HEK293 (cell line): ENCODE measurements at regions not wholly inside any gene's neighbourhood (a gene's known extent, or its start where the extent isn't known, plus 50 kb on each side); places are given as distances from the start of the nearest gene placed in this dataset.

Experiments
- KLF7 ChIP-seq: fragments of 450-650 bp; formaldehyde crosslinking; IDR thresholded peaks from 2 replicates; pipeline ENCODE4 v1.5.1; 2016; ENCODE audit warnings: missing biosample characterization, missing genetic modification characterization, borderline replicate concordance
- KLF9 ChIP-seq: fragments of 450-650 bp; formaldehyde crosslinking; IDR thresholded peaks from 2 replicates; pipeline ENCODE4 v1.5.1; 2016; ENCODE audit warnings: missing biosample characterization, missing genetic modification characterization, low read depth
- ZNF274 ChIP-seq, 2 experiments: fragments of 200-500 bp in 1 of 2; fragments of 450-650 bp in 1 of 2; sonication (Bioruptor generic) in 1 of 2; formaldehyde crosslinking in 1 of 2; IDR thresholded peaks; 2 replicates each; pipeline versions ENCODE4 v1.5.1 to v1.6.1; 2014 to 2016; ENCODE audit warnings: borderline replicate concordance in 1 of 2, inconsistent platforms in 1 of 2, low read length in 1 of 2, missing biosample characterization in 1 of 2, missing genetic modification characterization in 1 of 2
- ZNF350 ChIP-seq: fragments of 450-650 bp; formaldehyde crosslinking; IDR thresholded peaks from 2 replicates; pipeline ENCODE4 v1.5.0; 2017; ENCODE audit warnings: missing biosample characterization, mild to moderate bottlenecking, missing genetic modification characterization
- ZNF571 ChIP-seq: fragments of 450-650 bp; formaldehyde crosslinking; IDR thresholded peaks from 2 replicates; pipeline ENCODE4 v1.5.0; 2017; ENCODE audit warnings: missing biosample characterization, missing genetic modification characterization
- ZXDB ChIP-seq: fragments of 450-650 bp; formaldehyde crosslinking; IDR thresholded peaks from 2 replicates; pipeline ENCODE4 v1.5.1; 2016; ENCODE audit warnings: missing biosample characterization, missing genetic modification characterization
- TF ChIP-seq, protein P1 (sequence below): fragments of 450-650 bp; formaldehyde crosslinking; IDR thresholded peaks from 2 replicates; pipeline ENCODE4 v1.5.1; 2016; ENCODE audit warnings: missing biosample characterization, missing genetic modification characterization
- TF ChIP-seq, protein P2 (sequence below): fragments of 450-650 bp; formaldehyde crosslinking; conservative IDR thresholded peaks from 2 replicates; pipeline ENCODE4 v1.5.1; 2016; ENCODE audit warnings: low read depth, missing biosample characterization, missing genetic modification characterization
- TF ChIP-seq, protein P3 (sequence below): fragments of 450-650 bp; formaldehyde crosslinking; IDR thresholded peaks from 2 replicates; pipeline ENCODE4 v1.5.1; 2016; ENCODE audit warnings: missing biosample characterization, missing genetic modification characterization
- TF ChIP-seq, protein P4 (sequence below): fragments of 450-650 bp; formaldehyde crosslinking; IDR thresholded peaks from 2 replicates; pipeline ENCODE4 v1.5.1; 2016; ENCODE audit warnings: missing biosample characterization, missing genetic modification characterization, low read depth

DNA sequence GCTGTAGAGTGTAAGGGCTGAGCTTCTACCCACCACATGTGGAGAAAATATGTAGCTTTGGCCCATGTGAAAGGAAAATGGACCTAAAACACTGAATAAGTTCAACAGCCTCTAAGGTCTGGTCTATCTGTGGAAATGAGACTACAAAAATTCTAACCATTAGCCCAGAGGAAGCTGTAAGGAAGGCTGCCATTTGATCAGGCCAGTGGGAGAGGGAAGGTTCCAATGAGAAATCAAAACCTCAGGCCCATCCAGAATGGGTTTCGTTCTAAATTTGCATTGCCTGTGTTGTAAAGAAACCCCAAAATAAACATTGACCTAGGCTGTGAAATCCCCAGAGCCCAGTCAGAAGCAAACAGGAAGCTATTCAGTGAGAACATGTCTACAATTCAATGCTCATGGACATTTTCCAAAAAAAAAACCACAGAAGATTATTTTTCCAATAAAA is 320.4 kb upstream of the SLC7A11 start:
- TF ChIP-seq, protein P1, sequence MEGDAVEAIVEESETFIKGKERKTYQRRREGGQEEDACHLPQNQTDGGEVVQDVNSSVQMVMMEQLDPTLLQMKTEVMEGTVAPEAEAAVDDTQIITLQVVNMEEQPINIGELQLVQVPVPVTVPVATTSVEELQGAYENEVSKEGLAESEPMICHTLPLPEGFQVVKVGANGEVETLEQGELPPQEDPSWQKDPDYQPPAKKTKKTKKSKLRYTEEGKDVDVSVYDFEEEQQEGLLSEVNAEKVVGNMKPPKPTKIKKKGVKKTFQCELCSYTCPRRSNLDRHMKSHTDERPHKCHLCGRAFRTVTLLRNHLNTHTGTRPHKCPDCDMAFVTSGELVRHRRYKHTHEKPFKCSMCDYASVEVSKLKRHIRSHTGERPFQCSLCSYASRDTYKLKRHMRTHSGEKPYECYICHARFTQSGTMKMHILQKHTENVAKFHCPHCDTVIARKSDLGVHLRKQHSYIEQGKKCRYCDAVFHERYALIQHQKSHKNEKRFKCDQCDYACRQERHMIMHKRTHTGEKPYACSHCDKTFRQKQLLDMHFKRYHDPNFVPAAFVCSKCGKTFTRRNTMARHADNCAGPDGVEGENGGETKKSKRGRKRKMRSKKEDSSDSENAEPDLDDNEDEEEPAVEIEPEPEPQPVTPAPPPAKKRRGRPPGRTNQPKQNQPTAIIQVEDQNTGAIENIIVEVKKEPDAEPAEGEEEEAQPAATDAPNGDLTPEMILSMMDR (tag by site-specific recombination): no peak
- TF ChIP-seq ZNF350 (tag by site-specific recombination) (no peak), ZXDB (tag by site-specific recombination) (no peak), ZNF274 (IDR thresholded peaks at IDR 0.05; ENCODE audit: low read length) (no peak), ZNF274 (tag by site-specific recombination; IDR thresholded peaks at IDR 0.05; ENCODE audit: borderline replicate concordance) (no peak), KLF9 (no peak), ZNF571 (tag by site-specific recombination) (no peak), KLF7 (no peak)
- TF ChIP-seq, protein P2, sequence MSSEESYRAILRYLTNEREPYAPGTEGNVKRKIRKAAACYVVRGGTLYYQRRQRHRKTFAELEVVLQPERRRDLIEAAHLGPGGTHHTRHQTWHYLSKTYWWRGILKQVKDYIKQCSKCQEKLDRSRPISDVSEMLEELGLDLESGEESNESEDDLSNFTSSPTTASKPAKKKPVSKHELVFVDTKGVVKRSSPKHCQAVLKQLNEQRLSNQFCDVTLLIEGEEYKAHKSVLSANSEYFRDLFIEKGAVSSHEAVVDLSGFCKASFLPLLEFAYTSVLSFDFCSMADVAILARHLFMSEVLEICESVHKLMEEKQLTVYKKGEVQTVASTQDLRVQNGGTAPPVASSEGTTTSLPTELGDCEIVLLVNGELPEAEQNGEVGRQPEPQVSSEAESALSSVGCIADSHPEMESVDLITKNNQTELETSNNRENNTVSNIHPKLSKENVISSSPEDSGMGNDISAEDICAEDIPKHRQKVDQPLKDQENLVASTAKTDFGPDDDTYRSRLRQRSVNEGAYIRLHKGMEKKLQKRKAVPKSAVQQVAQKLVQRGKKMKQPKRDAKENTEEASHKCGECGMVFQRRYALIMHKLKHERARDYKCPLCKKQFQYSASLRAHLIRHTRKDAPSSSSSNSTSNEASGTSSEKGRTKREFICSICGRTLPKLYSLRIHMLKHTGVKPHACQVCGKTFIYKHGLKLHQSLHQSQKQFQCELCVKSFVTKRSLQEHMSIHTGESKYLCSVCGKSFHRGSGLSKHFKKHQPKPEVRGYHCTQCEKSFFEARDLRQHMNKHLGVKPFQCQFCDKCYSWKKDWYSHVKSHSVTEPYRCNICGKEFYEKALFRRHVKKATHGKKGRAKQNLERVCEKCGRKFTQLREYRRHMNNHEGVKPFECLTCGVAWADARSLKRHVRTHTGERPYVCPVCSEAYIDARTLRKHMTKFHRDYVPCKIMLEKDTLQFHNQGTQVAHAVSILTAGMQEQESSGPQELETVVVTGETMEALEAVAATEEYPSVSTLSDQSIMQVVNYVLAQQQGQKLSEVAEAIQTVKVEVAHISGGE (tag by site-specific recombination): no peak
- TF ChIP-seq, protein P3, sequence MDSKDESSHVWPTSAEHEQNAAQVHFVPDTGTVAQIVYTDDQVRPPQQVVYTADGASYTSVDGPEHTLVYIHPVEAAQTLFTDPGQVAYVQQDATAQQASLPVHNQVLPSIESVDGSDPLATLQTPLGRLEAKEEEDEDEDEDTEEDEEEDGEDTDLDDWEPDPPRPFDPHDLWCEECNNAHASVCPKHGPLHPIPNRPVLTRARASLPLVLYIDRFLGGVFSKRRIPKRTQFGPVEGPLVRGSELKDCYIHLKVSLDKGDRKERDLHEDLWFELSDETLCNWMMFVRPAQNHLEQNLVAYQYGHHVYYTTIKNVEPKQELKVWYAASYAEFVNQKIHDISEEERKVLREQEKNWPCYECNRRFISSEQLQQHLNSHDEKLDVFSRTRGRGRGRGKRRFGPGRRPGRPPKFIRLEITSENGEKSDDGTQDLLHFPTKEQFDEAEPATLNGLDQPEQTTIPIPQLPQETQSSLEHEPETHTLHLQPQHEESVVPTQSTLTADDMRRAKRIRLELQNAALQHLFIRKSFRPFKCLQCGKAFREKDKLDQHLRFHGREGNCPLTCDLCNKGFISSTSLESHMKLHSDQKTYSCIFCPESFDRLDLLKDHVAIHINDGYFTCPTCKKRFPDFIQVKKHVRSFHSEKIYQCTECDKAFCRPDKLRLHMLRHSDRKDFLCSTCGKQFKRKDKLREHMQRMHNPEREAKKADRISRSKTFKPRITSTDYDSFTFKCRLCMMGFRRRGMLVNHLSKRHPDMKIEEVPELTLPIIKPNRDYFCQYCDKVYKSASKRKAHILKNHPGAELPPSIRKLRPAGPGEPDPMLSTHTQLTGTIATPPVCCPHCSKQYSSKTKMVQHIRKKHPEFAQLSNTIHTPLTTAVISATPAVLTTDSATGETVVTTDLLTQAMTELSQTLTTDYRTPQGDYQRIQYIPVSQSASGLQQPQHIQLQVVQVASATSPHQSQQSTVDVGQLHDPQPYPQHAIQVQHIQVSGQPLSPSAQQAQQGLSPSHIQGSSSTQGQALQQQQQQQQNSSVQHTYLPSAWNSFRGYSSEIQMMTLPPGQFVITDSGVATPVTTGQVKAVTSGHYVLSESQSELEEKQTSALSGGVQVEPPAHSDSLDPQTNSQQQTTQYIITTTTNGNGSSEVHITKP (tag by site-specific recombination): no peak
- TF ChIP-seq, protein P4, sequence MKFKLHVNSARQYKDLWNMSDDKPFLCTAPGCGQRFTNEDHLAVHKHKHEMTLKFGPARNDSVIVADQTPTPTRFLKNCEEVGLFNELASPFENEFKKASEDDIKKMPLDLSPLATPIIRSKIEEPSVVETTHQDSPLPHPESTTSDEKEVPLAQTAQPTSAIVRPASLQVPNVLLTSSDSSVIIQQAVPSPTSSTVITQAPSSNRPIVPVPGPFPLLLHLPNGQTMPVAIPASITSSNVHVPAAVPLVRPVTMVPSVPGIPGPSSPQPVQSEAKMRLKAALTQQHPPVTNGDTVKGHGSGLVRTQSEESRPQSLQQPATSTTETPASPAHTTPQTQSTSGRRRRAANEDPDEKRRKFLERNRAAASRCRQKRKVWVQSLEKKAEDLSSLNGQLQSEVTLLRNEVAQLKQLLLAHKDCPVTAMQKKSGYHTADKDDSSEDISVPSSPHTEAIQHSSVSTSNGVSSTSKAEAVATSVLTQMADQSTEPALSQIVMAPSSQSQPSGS (tag by site-specific recombination): no peak
